GM12865 (cell line): ENCODE measurements at regions not wholly inside any gene's neighbourhood (a gene's known extent, or its start where the extent isn't known, plus 50 kb on each side); places are given as distances from the start of the nearest gene placed in this dataset.

Experiments
- DNase-seq: peaks from one replicate; pipeline ENCODE4 v3.0.0; 2010; ENCODE audit warnings: low read depth
- H3K4me3 ChIP-seq: 2 replicates; pipeline ENCODE4 v1.5.1; 2011; ENCODE audit warnings: mild to moderate bottlenecking, low read depth, low read length, control low read depth
- CTCF ChIP-seq: IDR thresholded peaks from 2 replicates; pipeline ENCODE4 v1.5.1; 2011; ENCODE audit warnings: low read length, control low read depth, low read depth, inconsistent platforms; ENCODE audit not compliant: insufficient read depth; ENCODE audit errors: missing control alignments

- H3K4me3 ChIP-seq, result no peak overlapping the region
- no peak for DNase-seq
- no peak for TF ChIP-seq CTCF
These were observed 166.9 kb upstream of the ATXN7L3B start for GRCh38 chr12:74370608-74371216.

- no peak for DNase-seq
- no peak for TF ChIP-seq CTCF
- no peak overlapping the region for H3K4me3 ChIP-seq
These were observed 158.5 kb upstream of the ATXN7L3B start for GRCh38 chr12:74379114-74379513.

- DNase-seq, result no peak
- no peak overlapping the region for H3K4me3 ChIP-seq
- TF ChIP-seq CTCF, result no peak
These were observed 155.7 kb upstream of the ATXN7L3B start for GRCh38 chr12:74381958-74382357.

- DNase-seq, result no peak
- no peak for TF ChIP-seq CTCF
- no peak overlapping the region for H3K4me3 ChIP-seq
These were observed 154.7 kb upstream of the ATXN7L3B start for GRCh38 chr12:74382983-74383382.

GRCh38 chr12:74391283-74391682 lies 146.4 kb upstream of the ATXN7L3B start:
- H3K4me3 ChIP-seq, result no peak overlapping the region
- DNase-seq, result no peak
- no peak for TF ChIP-seq CTCF

GRCh38 chr12:74393272-74393671 lies 144.4 kb upstream of the ATXN7L3B start:
- no peak overlapping the region for H3K4me3 ChIP-seq
- TF ChIP-seq CTCF, result no peak
- no peak for DNase-seq

GRCh38 chr12:74394647-74395046 lies 143.0 kb upstream of the ATXN7L3B start:
- no peak for TF ChIP-seq CTCF
- H3K4me3 ChIP-seq, result no peak overlapping the region
- no peak for DNase-seq
